Activated naive CD4-positive, alpha-beta T cell treated with anti-CD3 and anti-CD28 coated beads for 36 hours (primary cell): ENCODE measurements at regions not wholly inside any gene's neighbourhood (a gene's known extent, or its start where the extent isn't known, plus 50 kb on each side); places are given as distances from the start of the nearest gene placed in this dataset.
"Not testable (repeated sequence)": the region's sequence is repeated elsewhere in the genome, so short reads cannot be mapped to it uniquely, and the experiment has no call there.

Experiments
- CTCF ChIA-PET: fragments of 350-600 bp; sonication (Branson Sonifier 250); formaldehyde crosslinking; loops from one replicate; lab custom pipeline; 2021; ENCODE audit warnings: antibody characterized with exemption; lab: Charles Lee
- DNase-seq: peaks from one replicate; pipeline ENCODE4 v3.0.0-alpha.2; 2020
- H3K27ac Mint-ChIP-seq: one replicate; pipeline ENCODE4 v1.8.0; 2021; ENCODE audit warnings: mild to moderate bottlenecking, mixed read lengths
- H3K27me3 Mint-ChIP-seq: one replicate; pipeline ENCODE4 v1.8.0; 2021; ENCODE audit warnings: low read depth, mixed read lengths
- H3K36me3 Mint-ChIP-seq: one replicate; pipeline ENCODE4 v1.8.0; 2021; ENCODE audit warnings: low read depth, mixed read lengths
- H3K4me1 Mint-ChIP-seq: one replicate; pipeline ENCODE4 v1.8.0; 2021; ENCODE audit warnings: low read depth, mixed read lengths
- H3K4me3 Mint-ChIP-seq: one replicate; pipeline ENCODE4 v1.8.0; 2021; ENCODE audit warnings: mild to moderate bottlenecking, moderate library complexity, mixed read lengths
- H3K9me3 Mint-ChIP-seq: one replicate; pipeline ENCODE4 v1.8.0; 2021; ENCODE audit warnings: mixed read lengths
- intact Hi-C: fragments of 100-400 bp; cut with micrococcal nuclease; formaldehyde crosslinking; loops from one replicate; pipeline ENCODE4 v1.15.1; 2023

GRCh38 chr10:9035355-9035754, 980.9 kb downstream of the GATA3 start:
- intact Hi-C loops = no loop called here
- Mint-ChIP-seq H3K9me3 (peaks cover 8% of the 10 kb centered on the region), H3K4me1 (no peaks in the 10 kb centered on the region), H3K27ac (no peak overlapping the region), H3K27me3 (no peaks in the 10 kb centered on the region), H3K4me3 (no peak overlapping the region), H3K36me3 (peaks cover 7% of the 10 kb centered on the region)
- DNase-seq = no peak
- CTCF ChIA-PET = no interaction called here

- Mint-ChIP-seq H3K4me1 (no peaks in the 10 kb centered on the region), H3K27ac (no peak overlapping the region), H3K27me3 (no peaks in the 10 kb centered on the region), H3K4me3 (no peak overlapping the region), H3K36me3 (peaks cover 7% of the 10 kb centered on the region), H3K9me3 (peaks cover 8% of the 10 kb centered on the region)
- intact Hi-C loops = no loop called here
- DNase-seq = no peak
- CTCF ChIA-PET = interaction anchor here (1.1 kb wide), 1 partner anchor 14 kb away, joined by 3 read pairs; no protein-coding TSS in a partner anchor
Measured at GRCh38 chr10:9036711-9037204, 982.3 kb downstream of the GATA3 start.

GRCh38 chr10:9038146-9038714, 983.7 kb downstream of the GATA3 start:
- Mint-ChIP-seq H3K9me3 (peaks cover 8% of the 10 kb centered on the region), H3K27ac (no peak overlapping the region), H3K27me3 (no peaks in the 10 kb centered on the region), H3K4me3 (no peak overlapping the region), H3K4me1 (no peaks in the 10 kb centered on the region), H3K36me3 (peaks cover 7% of the 10 kb centered on the region)
- no peak for DNase-seq
- CTCF ChIA-PET = no interaction called here
- intact Hi-C loops = no loop called here

GRCh38 chr10:9043466-9043865, 989.0 kb downstream of the GATA3 start:
- CTCF ChIA-PET = no interaction called here

GRCh38 chr10:9045311-9045710, 990.8 kb downstream of the GATA3 start:
- CTCF ChIA-PET = no interaction called here
- intact Hi-C loops = no loop called here
- no peak for DNase-seq
- H3K27ac Mint-ChIP-seq = no peak overlapping the region
- no peaks in the 10 kb centered on the region for H3K27me3 Mint-ChIP-seq
- no peak overlapping the region for H3K4me3 Mint-ChIP-seq
- peaks cover 2% of the 10 kb centered on the region for H3K36me3 Mint-ChIP-seq
- H3K4me1 Mint-ChIP-seq = no peaks in the 10 kb centered on the region
- H3K9me3 Mint-ChIP-seq = peaks cover 5% of the 10 kb centered on the region

More at GRCh38 chr10:9043466-9043865, 989.0 kb downstream of the GATA3 start:
- Mint-ChIP-seq H3K4me1 (no peaks in the 10 kb centered on the region), H3K36me3 (peaks cover 2% of the 10 kb centered on the region), H3K27me3 (no peaks in the 10 kb centered on the region), H3K9me3 (peaks cover 5% of the 10 kb centered on the region), H3K27ac (no peak overlapping the region), H3K4me3 (no peak overlapping the region)
- no peak for DNase-seq
- intact Hi-C loops = no loop called here

- Mint-ChIP-seq H3K9me3 (peaks cover 10% of the 10 kb centered on the region), H3K27me3 (no peaks in the 10 kb centered on the region), H3K27ac (no peak overlapping the region), H3K4me3 (no peak overlapping the region), H3K4me1 (peaks cover 14% of the 10 kb centered on the region), H3K36me3 (no peaks in the 10 kb centered on the region)
- DNase-seq = no peak
- CTCF ChIA-PET = no interaction called here
- intact Hi-C loops = loop anchor here (5.0 kb wide), 1 partner anchor 41 kb away; no protein-coding TSS in a partner anchor
Measured at GRCh38 chr10:9051328-9051974, 997.0 kb downstream of the GATA3 start.

GRCh38 chr10:9052767-9053166, 998.3 kb downstream of the GATA3 start:
- intact Hi-C loops = loop anchor here (5.0 kb wide), 1 partner anchor 40 kb away; no protein-coding TSS in a partner anchor
- H3K36me3 Mint-ChIP-seq = no peaks in the 10 kb centered on the region
- peaks cover 17% of the 10 kb centered on the region for H3K9me3 Mint-ChIP-seq
- CTCF ChIA-PET = no interaction called here
- H3K27me3 Mint-ChIP-seq = no peaks in the 10 kb centered on the region
- peaks cover 14% of the 10 kb centered on the region for H3K4me1 Mint-ChIP-seq
- DNase-seq = no peak
- H3K27ac Mint-ChIP-seq = no peak overlapping the region
- H3K4me3 Mint-ChIP-seq = no peak overlapping the region

GRCh38 chr10:9056521-9056920, 1002.0 kb downstream of the GATA3 start:
- Mint-ChIP-seq H3K4me1 (peaks cover 25% of the 10 kb centered on the region), H3K4me3 (no peak overlapping the region), H3K9me3 (peaks cover 17% of the 10 kb centered on the region), H3K36me3 (no peaks in the 10 kb centered on the region), H3K27ac (no peak overlapping the region), H3K27me3 (no peaks in the 10 kb centered on the region)
- no peak for DNase-seq
- CTCF ChIA-PET = no interaction called here
- intact Hi-C loops = no loop called here

GRCh38 chr10:9057293-9057692, 1002.8 kb downstream of the GATA3 start:
- CTCF ChIA-PET, H3K27ac Mint-ChIP-seq, H3K4me3 Mint-ChIP-seq, H3K27me3 Mint-ChIP-seq, intact Hi-C loops, H3K36me3 Mint-ChIP-seq, DNase-seq: not testable (repeated sequence)
- Mint-ChIP-seq H3K9me3 (peaks cover 17% of the 10 kb centered on the region), H3K4me1 (peaks cover 20% of the 10 kb centered on the region)

- H3K27me3 Mint-ChIP-seq = no peaks in the 10 kb centered on the region
- intact Hi-C loops = no loop called here
- H3K27ac Mint-ChIP-seq = no peak overlapping the region
- CTCF ChIA-PET = interaction anchor here (0.8 to 0.9 kb wide), 2 partner anchors 11 to 148 kb away, joined by 3 read pairs; no protein-coding TSS in a partner anchor
- H3K36me3 Mint-ChIP-seq = no peaks in the 10 kb centered on the region
- H3K4me3 Mint-ChIP-seq = no peak overlapping the region
- no peak for DNase-seq
- H3K4me1 Mint-ChIP-seq = peaks cover 13% of the 10 kb centered on the region
- peaks cover 10% of the 10 kb centered on the region for H3K9me3 Mint-ChIP-seq
Measured at GRCh38 chr10:9060314-9060713, 1005.8 kb downstream of the GATA3 start.

GRCh38 chr10:9061871-9062270, 1007.4 kb downstream of the GATA3 start:
- intact Hi-C loops = no loop called here
- peaks cover 4% of the 10 kb centered on the region for H3K9me3 Mint-ChIP-seq
- CTCF ChIA-PET = no interaction called here
- no peak overlapping the region for H3K27ac Mint-ChIP-seq
- no peaks in the 10 kb centered on the region for H3K36me3 Mint-ChIP-seq
- no peak overlapping the region for H3K4me3 Mint-ChIP-seq
- no peak for DNase-seq
- H3K4me1 Mint-ChIP-seq = peaks cover 13% of the 10 kb centered on the region
- no peaks in the 10 kb centered on the region for H3K27me3 Mint-ChIP-seq

GRCh38 chr10:9066152-9066551, 1011.7 kb downstream of the GATA3 start:
- Mint-ChIP-seq H3K4me3 (no peak overlapping the region), H3K4me1 (peaks cover 2% of the 10 kb centered on the region), H3K36me3 (no peaks in the 10 kb centered on the region), H3K27me3 (no peaks in the 10 kb centered on the region), H3K9me3 (peaks cover 3% of the 10 kb centered on the region), H3K27ac (no peak overlapping the region)
- CTCF ChIA-PET = no interaction called here
- intact Hi-C loops = no loop called here
- DNase-seq = no peak

GRCh38 chr10:9068003-9068402, 1013.5 kb downstream of the GATA3 start:
- CTCF ChIA-PET = no interaction called here
- H3K27me3 Mint-ChIP-seq = no peaks in the 10 kb centered on the region
- H3K4me3 Mint-ChIP-seq = no peak overlapping the region
- H3K36me3 Mint-ChIP-seq = no peaks in the 10 kb centered on the region
- DNase-seq = no peak
- no peaks in the 10 kb centered on the region for H3K4me1 Mint-ChIP-seq
- H3K27ac Mint-ChIP-seq = no peak overlapping the region
- H3K9me3 Mint-ChIP-seq = peaks cover 3% of the 10 kb centered on the region
- intact Hi-C loops = no loop called here
